Endodermal cell (in vitro differentiated cells): ENCODE measurements at regions not wholly inside any gene's neighbourhood (a gene's known extent, or its start where the extent isn't known, plus 50 kb on each side); places are given as distances from the start of the nearest gene placed in this dataset.
A peak's percentile ranks its signal among the peaks of the same experiment; 100 is the strongest.
"Not testable (repeated sequence)": the region's sequence is repeated elsewhere in the genome, so short reads cannot be mapped to it uniquely, and the experiment has no call there.

Source experiments
- DNase-seq: peaks from one replicate; pipeline ENCODE4 v3.0.0-alpha.2; 2017
- H3K27ac ChIP-seq: 2 replicates; pipeline ENCODE4 v1.5.1; 2013; ENCODE audit warnings: mild to moderate bottlenecking, low read depth, low read length, moderate library complexity
- H3K27me3 ChIP-seq: 2 replicates; pipeline ENCODE4 v1.6.1; 2013; ENCODE audit warnings: mild to moderate bottlenecking, low read length, moderate library complexity; ENCODE audit not compliant: insufficient read depth, control insufficient read depth, poor library complexity, severe bottlenecking
- H3K36me3 ChIP-seq: 2 replicates; pipeline ENCODE4 v1.7.0; 2013; ENCODE audit warnings: mild to moderate bottlenecking, low read length, moderate library complexity; ENCODE audit not compliant: control insufficient read depth, insufficient read depth
- H3K4me1 ChIP-seq: one replicate; pipeline ENCODE4 v1.7.0; 2013; ENCODE audit warnings: low read length; ENCODE audit not compliant: control insufficient read depth, insufficient read depth
- H3K4me3 ChIP-seq: 2 replicates; pipeline ENCODE4 v1.5.1; 2013; ENCODE audit warnings: mild to moderate bottlenecking, low read length, moderate library complexity
- H3K9ac ChIP-seq: 2 replicates; pipeline ENCODE4 v1.6.1; 2013; ENCODE audit warnings: mild to moderate bottlenecking, low read length, moderate library complexity; ENCODE audit not compliant: poor library complexity, severe bottlenecking; ENCODE audit errors: extremely low read depth
- H3K9me3 ChIP-seq: 2 replicates; pipeline ENCODE4 v1.6.1; 2013; ENCODE audit warnings: mild to moderate bottlenecking, low read length, moderate library complexity; ENCODE audit not compliant: control insufficient read depth
- H3K27ac Mint-ChIP-seq: 2 replicates; pipeline ENCODE4 v1.8.0; 2020; ENCODE audit warnings: mixed read lengths
- H3K27me3 Mint-ChIP-seq: 2 replicates; pipeline ENCODE4 v1.8.0; 2021; ENCODE audit warnings: mild to moderate bottlenecking, mixed read lengths; ENCODE audit not compliant: insufficient read depth
- H3K36me3 Mint-ChIP-seq: 2 replicates; pipeline ENCODE4 v1.8.0; 2020; ENCODE audit warnings: low read depth, mixed read lengths
- H3K4me1 Mint-ChIP-seq: 2 replicates; pipeline ENCODE4 v1.8.0; 2020; ENCODE audit warnings: mixed read lengths
- H3K4me3 Mint-ChIP-seq: 2 replicates; pipeline ENCODE4 v1.8.0; 2020; ENCODE audit warnings: mild to moderate bottlenecking, moderate library complexity, mixed read lengths
- H3K9me3 Mint-ChIP-seq: 2 replicates; pipeline ENCODE4 v1.8.0; 2020; ENCODE audit warnings: mild to moderate bottlenecking, mixed read lengths
- WGBS, 2 experiments: methylation state at CpG; one replicate each; pipeline versions ENCODE4 v1.1.5 to v1.1.7; 2013; ENCODE audit warnings: missing lambda C conversion rate in 2 of 2, mixed read lengths in 1 of 2; ENCODE audit not compliant: insufficient coverage in 1 of 2, insufficient read length in 1 of 2; 5-methylcytosine and 5-hydroxymethylcytosine counted together
- TF ChIP-seq, protein P1 (sequence below): fragments of 200-600 bp; sonication (generic); conservative IDR thresholded peaks from 2 replicates; pipeline ENCODE4 v1.5.0; 2021; ENCODE audit warnings: antibody characterized with exemption, mild to moderate bottlenecking

DNA sequence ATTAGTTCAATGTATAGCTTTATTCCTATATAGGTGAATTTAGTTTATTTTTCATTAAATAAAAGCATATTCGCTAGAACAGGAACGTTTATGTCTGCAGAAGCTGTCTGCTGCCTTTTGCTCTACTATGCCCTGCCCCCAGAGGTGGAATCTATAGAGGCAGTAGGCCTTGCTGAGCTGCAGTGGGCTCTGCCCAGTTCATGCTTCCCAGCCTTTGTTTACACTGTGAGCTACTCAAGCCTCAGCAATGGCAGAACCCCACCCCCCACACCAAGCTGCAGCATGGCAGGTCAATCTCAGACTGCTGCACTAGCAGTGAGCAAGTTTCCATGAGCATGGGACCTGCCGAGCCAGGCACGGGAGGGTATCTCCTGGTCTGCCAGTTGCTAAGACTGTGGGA is 473.3 kb upstream of the CCNG1 start:
- DNase-seq = peak; percentile 51
- 73 to 83% methylated on average over 3 to 4 of the region's 4 CpGs for WGBS, 2 experiments
- not testable (repeated sequence) for H3K4me3 ChIP-seq, H3K36me3 Mint-ChIP-seq, H3K4me3 Mint-ChIP-seq, H3K27ac Mint-ChIP-seq, H3K4me1 ChIP-seq, H3K27me3 Mint-ChIP-seq, H3K27ac ChIP-seq, H3K4me1 Mint-ChIP-seq, H3K36me3 ChIP-seq, H3K9me3 ChIP-seq, H3K9ac ChIP-seq, H3K27me3 ChIP-seq
- peaks cover 13% of the 10 kb centered on the region for H3K9me3 Mint-ChIP-seq
- TF ChIP-seq, protein P1, sequence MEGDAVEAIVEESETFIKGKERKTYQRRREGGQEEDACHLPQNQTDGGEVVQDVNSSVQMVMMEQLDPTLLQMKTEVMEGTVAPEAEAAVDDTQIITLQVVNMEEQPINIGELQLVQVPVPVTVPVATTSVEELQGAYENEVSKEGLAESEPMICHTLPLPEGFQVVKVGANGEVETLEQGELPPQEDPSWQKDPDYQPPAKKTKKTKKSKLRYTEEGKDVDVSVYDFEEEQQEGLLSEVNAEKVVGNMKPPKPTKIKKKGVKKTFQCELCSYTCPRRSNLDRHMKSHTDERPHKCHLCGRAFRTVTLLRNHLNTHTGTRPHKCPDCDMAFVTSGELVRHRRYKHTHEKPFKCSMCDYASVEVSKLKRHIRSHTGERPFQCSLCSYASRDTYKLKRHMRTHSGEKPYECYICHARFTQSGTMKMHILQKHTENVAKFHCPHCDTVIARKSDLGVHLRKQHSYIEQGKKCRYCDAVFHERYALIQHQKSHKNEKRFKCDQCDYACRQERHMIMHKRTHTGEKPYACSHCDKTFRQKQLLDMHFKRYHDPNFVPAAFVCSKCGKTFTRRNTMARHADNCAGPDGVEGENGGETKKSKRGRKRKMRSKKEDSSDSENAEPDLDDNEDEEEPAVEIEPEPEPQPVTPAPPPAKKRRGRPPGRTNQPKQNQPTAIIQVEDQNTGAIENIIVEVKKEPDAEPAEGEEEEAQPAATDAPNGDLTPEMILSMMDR = peak; percentile 61

DNA sequence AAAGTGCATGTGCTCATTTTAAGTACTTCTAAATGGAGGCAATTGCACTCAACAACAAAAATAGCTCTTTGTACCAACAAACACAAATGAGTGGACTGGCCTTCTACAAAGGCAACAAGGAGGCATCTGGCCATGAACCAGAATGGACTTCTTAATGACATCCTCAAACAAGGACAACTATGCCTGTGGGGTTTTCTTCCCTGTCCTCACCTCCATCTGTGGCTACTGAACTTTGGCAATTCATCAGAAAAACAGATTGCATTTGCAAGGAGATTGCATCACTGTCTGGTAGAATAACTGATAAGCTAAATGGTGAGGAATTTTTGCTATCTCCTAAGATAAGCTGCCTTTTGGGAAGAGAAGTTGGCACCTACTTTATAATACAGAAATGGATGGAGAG is 447.3 kb upstream of the CCNG1 start:
- Histone ChIP-seq H3K9me3 (peaks cover 4% of the 10 kb centered on the region), H3K27me3 (no peaks in the 10 kb centered on the region), H3K36me3 (no peaks in the 10 kb centered on the region), H3K4me3 (no peak overlapping the region), H3K27ac (no peak overlapping the region), H3K9ac (no peak overlapping the region), H3K4me1 (no peaks in the 10 kb centered on the region)
- no peak overlapping the region for H3K4me3 Mint-ChIP-seq
- no peak for DNase-seq
- no peaks in the 10 kb centered on the region for H3K36me3 Mint-ChIP-seq
- H3K27me3 Mint-ChIP-seq = no peaks in the 10 kb centered on the region
- no peaks in the 10 kb centered on the region for H3K9me3 Mint-ChIP-seq
- H3K4me1 Mint-ChIP-seq = peaks cover 10% of the 10 kb centered on the region
- no peak overlapping the region for H3K27ac Mint-ChIP-seq
- TF ChIP-seq, protein P1 = no peak

DNA sequence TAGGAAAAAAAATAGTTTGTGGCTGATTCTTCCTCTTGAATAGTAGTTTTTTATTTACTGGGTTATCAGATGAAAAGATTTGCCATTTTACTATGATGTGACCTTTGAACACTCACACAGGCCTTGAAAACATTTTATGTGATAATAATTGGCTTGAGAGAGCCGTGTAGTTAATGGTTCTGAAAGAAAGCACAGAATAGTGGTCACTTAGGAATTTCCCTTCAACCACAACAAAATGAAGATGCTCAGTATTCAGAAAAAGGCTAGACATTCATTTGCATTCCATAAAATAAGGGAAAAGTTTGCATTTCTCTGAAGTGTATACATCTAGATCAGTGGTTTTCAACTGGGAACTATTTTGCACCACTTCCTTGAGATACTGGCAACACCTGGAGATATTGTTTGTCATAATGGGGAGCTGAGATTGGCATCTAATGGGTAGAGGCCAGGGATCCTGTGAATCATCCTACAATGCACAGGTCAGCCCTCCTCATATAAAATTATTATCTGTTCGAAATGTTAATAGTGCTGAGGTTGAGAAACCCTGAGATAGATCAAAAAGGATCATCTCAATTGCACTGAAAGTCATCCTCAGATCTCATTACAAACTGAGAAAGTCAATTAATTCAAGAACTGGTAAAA is 446.4 kb upstream of the CCNG1 start:
- Mint-ChIP-seq H3K9me3 (no peaks in the 10 kb centered on the region), H3K27ac (no peak overlapping the region), H3K4me3 (no peak overlapping the region), H3K36me3 (no peaks in the 10 kb centered on the region), H3K4me1 (peaks cover 10% of the 10 kb centered on the region), H3K27me3 (no peaks in the 10 kb centered on the region)
- Histone ChIP-seq H3K27ac (no peak overlapping the region), H3K27me3 (no peaks in the 10 kb centered on the region), H3K36me3 (no peaks in the 10 kb centered on the region), H3K4me1 (no peaks in the 10 kb centered on the region), H3K4me3 (no peak overlapping the region), H3K9me3 (peaks cover 4% of the 10 kb centered on the region), H3K9ac (no peak overlapping the region)
- TF ChIP-seq, protein P1 = no peak
- DNase-seq = no peak
- 92 to 95% methylated on average over 2 of the region's 2 CpGs for WGBS, 2 experiments
